ENCODE measurements at regions not wholly inside any gene's neighbourhood (a gene's known extent, or its start where the extent isn't known, plus 50 kb on each side); places are given as distances from the start of the nearest gene placed in this dataset.

GRCh38 chr22:49636649-49637048, 191.0 kb downstream of the BRD1 start:
- TF ChIP-seq, protein P1, sequence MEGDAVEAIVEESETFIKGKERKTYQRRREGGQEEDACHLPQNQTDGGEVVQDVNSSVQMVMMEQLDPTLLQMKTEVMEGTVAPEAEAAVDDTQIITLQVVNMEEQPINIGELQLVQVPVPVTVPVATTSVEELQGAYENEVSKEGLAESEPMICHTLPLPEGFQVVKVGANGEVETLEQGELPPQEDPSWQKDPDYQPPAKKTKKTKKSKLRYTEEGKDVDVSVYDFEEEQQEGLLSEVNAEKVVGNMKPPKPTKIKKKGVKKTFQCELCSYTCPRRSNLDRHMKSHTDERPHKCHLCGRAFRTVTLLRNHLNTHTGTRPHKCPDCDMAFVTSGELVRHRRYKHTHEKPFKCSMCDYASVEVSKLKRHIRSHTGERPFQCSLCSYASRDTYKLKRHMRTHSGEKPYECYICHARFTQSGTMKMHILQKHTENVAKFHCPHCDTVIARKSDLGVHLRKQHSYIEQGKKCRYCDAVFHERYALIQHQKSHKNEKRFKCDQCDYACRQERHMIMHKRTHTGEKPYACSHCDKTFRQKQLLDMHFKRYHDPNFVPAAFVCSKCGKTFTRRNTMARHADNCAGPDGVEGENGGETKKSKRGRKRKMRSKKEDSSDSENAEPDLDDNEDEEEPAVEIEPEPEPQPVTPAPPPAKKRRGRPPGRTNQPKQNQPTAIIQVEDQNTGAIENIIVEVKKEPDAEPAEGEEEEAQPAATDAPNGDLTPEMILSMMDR (IDR thresholded peaks at IDR 0.05; ENCODE audit: extremely low read depth, missing control alignments): no peak
- DNase-seq (ENCODE audit: low spot score): no peak

DNA sequence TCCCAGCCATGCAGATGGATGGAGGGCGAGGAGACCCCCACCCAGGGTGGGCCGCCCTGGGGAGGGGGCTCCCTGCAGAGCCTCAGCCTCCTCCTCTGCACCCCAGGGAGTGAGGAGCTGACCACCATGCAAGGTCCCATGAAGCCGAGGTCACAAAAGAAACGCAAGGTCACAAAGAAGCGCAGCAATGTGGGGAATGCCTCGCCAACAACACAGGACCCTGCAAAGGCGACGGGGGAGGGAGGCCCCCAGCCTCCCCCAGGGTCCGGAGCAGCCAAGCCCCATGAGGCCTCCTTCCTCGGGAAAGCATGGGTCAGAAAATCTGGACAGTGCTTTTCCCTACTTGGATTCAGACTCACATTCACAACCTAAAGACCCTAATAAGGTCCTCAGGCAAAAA, 191.5 kb downstream of the BRD1 start:
- TF ChIP-seq, protein P1 (IDR thresholded peaks at IDR 0.05; ENCODE audit: extremely low read depth, missing control alignments): no peak
- no peak for DNase-seq (ENCODE audit: low spot score)

- DNase-seq (ENCODE audit: low spot score): no peak
- TF ChIP-seq, protein P1 (IDR thresholded peaks at IDR 0.05; ENCODE audit: extremely low read depth, missing control alignments): no peak
These were observed 193.5 kb downstream of the BRD1 start for GRCh38 chr22:49634006-49634772.

DNA sequence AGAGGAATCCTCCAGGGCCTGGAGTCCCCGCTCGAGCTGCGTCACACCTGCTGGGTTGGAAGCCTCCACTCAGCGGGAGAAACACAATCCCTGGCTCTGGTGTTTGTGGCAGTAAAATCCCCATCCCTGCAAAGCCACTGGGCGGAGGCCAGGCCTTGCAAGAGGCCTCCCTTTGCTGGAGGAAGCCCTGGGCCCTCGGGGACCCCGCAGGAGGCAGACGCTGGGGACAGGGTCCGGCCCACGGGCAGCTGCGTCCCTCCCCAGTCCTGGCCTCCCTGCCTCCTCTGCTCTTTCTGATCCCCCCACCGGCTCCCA, 194.7 kb downstream of the BRD1 start:
- DNase-seq (ENCODE audit: low spot score): no peak

DNA sequence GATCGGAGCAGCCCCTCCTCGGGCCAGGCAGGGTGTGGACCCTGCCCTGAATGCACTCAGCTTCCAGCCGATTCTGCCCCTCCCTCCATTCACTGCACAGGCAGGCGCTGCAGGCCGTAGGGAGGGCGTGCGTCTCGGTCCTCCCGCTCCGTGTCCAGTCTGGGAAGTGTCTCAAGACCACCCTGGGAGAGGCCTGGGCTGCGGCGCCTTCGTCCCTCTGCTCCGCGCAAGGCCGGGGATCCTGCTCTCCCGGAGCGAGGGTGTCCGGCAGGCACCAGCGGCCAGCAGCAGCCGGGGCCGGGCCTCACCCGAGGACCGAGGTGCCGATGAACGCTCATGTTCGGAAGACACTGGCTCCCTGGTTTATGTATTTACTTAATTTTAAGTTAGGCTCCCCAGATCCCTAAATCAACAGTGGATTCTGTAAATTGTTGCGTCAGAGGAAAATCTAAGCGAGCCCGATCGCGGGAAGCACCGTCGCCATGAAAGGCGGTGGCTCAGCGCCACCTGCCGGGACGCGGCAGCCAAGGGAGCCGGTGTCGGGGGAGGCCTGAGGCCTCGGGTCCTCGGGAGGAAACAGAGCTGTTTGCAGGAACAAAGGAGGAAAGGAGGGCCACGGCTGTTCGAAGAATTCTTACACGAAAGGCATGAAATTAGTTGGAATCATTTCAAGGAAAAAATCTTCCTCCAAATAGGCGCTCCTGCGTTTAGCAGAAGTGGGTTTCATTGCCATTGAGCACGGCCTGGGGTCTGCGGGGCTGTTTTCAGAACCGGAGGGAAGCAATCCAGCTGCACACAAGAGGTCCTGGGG, 195.3 kb downstream of the BRD1 start:
- peak; percentile 80 for DNase-seq (ENCODE audit: low spot score)
- TF ChIP-seq, protein P1 (IDR thresholded peaks at IDR 0.05; ENCODE audit: extremely low read depth, missing control alignments): peak; percentile 53

More for the DNA sequence above, 194.7 kb downstream of the BRD1 start:
- TF ChIP-seq, protein P1 (IDR thresholded peaks at IDR 0.05; ENCODE audit: extremely low read depth, missing control alignments): no peak

DNA sequence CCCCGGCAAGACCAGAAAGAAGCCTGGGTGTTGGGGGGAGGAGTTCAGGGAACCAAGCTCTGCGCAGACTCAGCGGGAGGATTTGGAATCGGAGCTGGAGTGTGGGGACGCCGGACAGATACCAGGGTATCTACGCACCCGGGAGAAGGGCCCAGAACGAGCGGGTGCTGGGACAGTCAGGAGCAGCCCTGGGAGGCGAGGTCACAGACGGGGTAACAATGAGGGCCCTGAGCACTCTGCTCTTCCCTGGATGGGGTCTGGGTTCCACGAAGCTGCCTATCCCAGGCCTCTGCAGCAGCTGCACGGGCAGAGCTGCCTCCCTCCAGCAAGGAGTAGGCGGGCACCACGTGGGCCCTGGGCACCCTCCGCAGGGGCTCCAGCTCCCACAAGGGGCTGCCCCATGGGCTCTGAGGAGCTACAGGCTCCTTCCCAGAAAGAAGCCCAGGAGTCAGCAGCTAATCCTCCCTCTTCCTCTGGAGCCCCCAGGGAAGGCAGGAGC, 197.2 kb downstream of the BRD1 start:
- TF ChIP-seq, protein P1 (IDR thresholded peaks at IDR 0.05; ENCODE audit: extremely low read depth, missing control alignments): no peak
- DNase-seq (ENCODE audit: low spot score): no peak

Data from GM20000 (cell line).